Small intestine (tissue), 7 donors: ENCODE measurements at regions not wholly inside any gene's neighbourhood (a gene's known extent, or its start where the extent isn't known, plus 50 kb on each side); places are given as distances from the start of the nearest gene placed in this dataset.

ENCODE experiments used
- DNase-seq, 2 donors: peaks; one replicate each; pipeline versions ENCODE4 v3.0.0 to v3.0.0-alpha.2; 2013
- FAIRE-seq: peaks from 2 replicates; lab custom pipeline; 2012; peaks lifted over from hg19 to GRCh38; lab: Jason Lieb, UNC
- H3K27ac ChIP-seq, 3 donors: one replicate each; pipeline ENCODE4 v1.5.1; 2013; ENCODE audit warnings: low read length in 2 of 3, mild to moderate bottlenecking in 2 of 3, control low read depth in 1 of 3, inconsistent platforms in 1 of 3, low read depth in 1 of 3, moderate library complexity in 1 of 3
- H3K27me3 ChIP-seq, 3 donors: one replicate each; pipeline ENCODE4 v1.6.1; 2013; ENCODE audit warnings: low read length in 3 of 3, inconsistent platforms in 1 of 3; ENCODE audit not compliant: control insufficient read depth in 3 of 3, insufficient read depth in 3 of 3
- H3K36me3 ChIP-seq, 3 donors: one replicate each; pipeline ENCODE4 v1.6.1; 2013; ENCODE audit warnings: low read length in 3 of 3, inconsistent platforms in 1 of 3, low read depth in 1 of 3, mild to moderate bottlenecking in 1 of 3, moderate library complexity in 1 of 3; ENCODE audit not compliant: control insufficient read depth in 3 of 3, insufficient read depth in 2 of 3
- H3K4me1 ChIP-seq, 3 donors: one replicate each; pipeline ENCODE4 v1.6.1; 2013; ENCODE audit warnings: low read length in 2 of 3, inconsistent platforms in 1 of 3, low read depth in 1 of 3, mild to moderate bottlenecking in 1 of 3, moderate library complexity in 1 of 3; ENCODE audit not compliant: control insufficient read depth in 3 of 3, insufficient read depth in 2 of 3
- H3K4me3 ChIP-seq, 3 donors: one replicate each; pipeline ENCODE4 v1.5.1; 2013; ENCODE audit warnings: low read length in 3 of 3, control low read depth in 1 of 3, inconsistent platforms in 1 of 3, low read depth in 1 of 3, mild to moderate bottlenecking in 1 of 3, moderate library complexity in 1 of 3
- H3K9me3 ChIP-seq, 2 donors: one replicate each; pipeline ENCODE4 v1.6.1; 2013; ENCODE audit warnings: low read depth in 1 of 2, low read length in 1 of 2; ENCODE audit not compliant: control insufficient read depth in 2 of 2, insufficient read depth in 1 of 2
- WGBS, 3 donors: extraction: QIAGEN DNeasy Blood & Tissue Kit; methylation state at CpG; one replicate each; pipeline ENCODE4 v1.1.7; 2013; 5-methylcytosine and 5-hydroxymethylcytosine counted together
- donor health status: healthy with polysubstance abuse.
- donor health status: control.
- donor health status: control.
- donor health status: Bipolar disorder and iron deficiency.
- donor health status: healthy.

DNA sequence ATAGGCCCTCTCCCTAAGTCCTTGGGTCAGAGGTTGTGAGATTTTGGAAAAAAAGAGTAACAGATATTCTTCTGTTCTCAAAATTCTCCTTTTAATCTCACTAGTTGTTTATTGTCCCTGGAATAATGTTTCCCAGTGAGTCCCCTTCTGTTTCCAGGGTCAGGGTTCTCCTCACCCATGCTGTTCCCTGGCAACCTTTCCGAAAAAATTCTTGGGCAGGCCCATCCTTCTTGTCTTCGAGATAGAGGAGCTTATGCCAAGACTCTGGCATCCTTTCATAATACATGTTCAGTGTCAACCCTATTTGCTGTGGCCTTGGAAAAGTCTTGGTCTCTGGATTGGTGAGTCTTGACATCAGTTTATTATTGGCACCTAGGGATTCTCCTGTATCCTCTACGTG, 212.4 kb upstream of the FAR2 start:
- Histone ChIP-seq H3K9me3 (no peaks in the 10 kb centered on the region), H3K4me1 (no peaks in the 10 kb centered on the region), H3K4me3 (no peak overlapping the region), H3K27ac (no peak overlapping the region), H3K27me3 (no peaks in the 10 kb centered on the region), H3K36me3 (no peaks in the 10 kb centered on the region)
- WGBS, 3 donors: 40 to 63% (median 49%) methylated on average over 3 of the region's 3 CpGs
- FAIRE-seq (no peak), DNase-seq (no peak)

DNA sequence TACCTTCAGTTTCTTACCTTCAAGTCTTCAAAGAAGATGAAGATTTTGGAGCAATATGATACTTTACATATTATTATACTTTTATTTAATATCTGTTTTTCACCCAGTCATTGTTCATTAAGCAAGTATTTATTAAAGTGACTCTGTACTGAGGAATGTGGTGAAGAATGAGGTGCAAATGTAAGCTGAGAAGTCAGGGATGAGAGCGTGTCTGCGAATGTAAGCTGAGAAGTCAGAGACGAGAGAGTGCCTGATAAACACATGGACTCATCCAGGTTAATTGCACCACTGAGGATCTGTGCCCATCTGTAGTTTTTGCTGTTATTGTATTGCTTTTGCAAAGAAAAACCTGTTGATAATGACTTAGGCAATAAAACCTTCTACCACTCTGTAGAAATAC, 211.9 kb upstream of the FAR2 start:
- WGBS, 3 donors: 61 to 72% (median 69%) methylated on average over 3 of the region's 3 CpGs
- Histone ChIP-seq H3K4me1 (no peaks in the 10 kb centered on the region), H3K27me3 (no peaks in the 10 kb centered on the region), H3K36me3 (no peaks in the 10 kb centered on the region), H3K9me3 (no peaks in the 10 kb centered on the region), H3K27ac (no peak overlapping the region), H3K4me3 (no peak overlapping the region)
- FAIRE-seq (no peak), DNase-seq (no peak)

DNA sequence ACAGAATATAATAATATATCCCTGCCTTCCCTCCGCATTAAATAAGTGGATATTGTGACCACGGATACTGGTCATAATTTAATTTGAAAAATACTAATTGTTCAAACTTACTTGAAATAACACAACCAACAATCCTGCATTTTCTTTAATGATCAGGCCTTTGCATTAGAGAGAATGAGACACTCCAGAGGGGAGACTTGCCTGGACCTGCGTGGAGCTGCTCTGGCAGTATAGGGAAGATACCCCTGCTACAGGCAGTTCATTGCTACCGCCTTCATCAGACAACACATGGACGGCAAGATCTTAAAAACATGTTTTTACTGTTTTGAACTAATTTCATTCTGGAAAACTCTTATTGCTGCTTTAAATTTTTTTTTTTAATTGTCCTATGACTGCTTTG, 211.0 kb upstream of the FAR2 start:
- H3K4me1 ChIP-seq: no peaks in the 10 kb centered on the region
- no peaks in the 10 kb centered on the region for H3K9me3 ChIP-seq
- 90 to 94% (median 93%) methylated on average over 5 of the region's 5 CpGs for WGBS, 3 donors
- DNase-seq (no peak), FAIRE-seq (no peak)
- no peak overlapping the region for H3K4me3 ChIP-seq
- no peak overlapping the region for H3K27ac ChIP-seq
- H3K27me3 ChIP-seq: no peaks in the 10 kb centered on the region
- no peaks in the 10 kb centered on the region for H3K36me3 ChIP-seq

DNA sequence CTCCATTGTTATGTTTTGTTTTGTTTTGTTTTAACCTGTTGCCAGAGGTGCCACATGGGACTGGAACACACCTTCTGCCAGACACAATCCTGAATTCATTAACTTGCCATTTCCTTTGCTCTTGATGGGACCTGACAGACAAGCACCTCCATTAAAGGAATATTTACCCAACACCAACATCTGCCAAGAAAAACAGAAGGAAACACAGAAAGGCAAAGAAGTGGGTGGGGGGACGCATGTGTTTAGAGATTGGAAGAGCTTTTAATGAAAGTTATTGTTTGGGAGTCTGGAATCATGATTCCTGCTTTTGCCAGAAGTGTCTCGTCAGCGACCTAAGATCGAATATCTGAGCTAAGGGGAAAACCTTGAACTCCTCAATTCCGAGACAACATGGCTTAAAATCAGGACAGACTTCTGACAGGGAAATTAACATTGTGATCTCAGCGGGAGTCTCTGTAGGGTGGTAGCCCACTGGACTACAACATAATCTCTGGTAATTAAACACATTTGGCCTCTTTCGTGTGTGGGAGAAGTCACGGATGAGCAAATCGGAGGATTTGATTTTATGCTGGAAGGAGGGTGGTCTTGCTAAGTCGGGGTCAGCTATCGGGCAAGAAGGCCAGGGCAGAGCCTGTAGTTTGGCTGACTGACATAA, 210.4 kb upstream of the FAR2 start:
- H3K27me3 ChIP-seq: no peaks in the 10 kb centered on the region
- no peak for FAIRE-seq

DNA sequence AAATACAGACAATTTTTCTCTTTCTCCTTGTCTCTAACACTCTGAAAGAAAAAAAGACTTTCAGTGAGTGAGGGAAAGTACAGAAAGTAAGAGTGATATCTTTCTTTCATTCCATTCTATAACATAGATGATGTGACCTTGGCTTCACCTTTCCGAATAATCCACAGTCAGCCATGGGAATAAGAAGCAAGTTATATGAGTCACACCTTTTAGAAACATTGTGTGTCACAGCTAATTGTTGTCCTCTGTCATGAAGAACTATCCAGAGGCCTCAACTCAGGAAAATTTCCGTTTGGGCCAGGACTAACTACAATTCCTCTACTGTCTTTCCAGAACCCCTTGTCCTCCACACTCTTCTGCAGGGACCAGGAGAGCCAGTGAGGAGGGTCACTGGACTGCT, 209.7 kb upstream of the FAR2 start:
- Histone ChIP-seq H3K27me3 (no peaks in the 10 kb centered on the region), H3K36me3 (no peaks in the 10 kb centered on the region), H3K4me1 (no peaks in the 10 kb centered on the region), H3K27ac (no peak overlapping the region), H3K9me3 (no peaks in the 10 kb centered on the region), H3K4me3 (no peak overlapping the region)
- DNase-seq (no peak), FAIRE-seq (no peak)
- WGBS, 3 donors: 72 to 86% (median 74%) methylated on average over 2 of the region's 2 CpGs

More for the DNA sequence above, 210.4 kb upstream of the FAR2 start:
- WGBS, 3 donors: 71 to 86% (median 81%) methylated on average over 11 of the region's 11 CpGs
- Histone ChIP-seq H3K9me3 (no peaks in the 10 kb centered on the region), H3K36me3 (no peaks in the 10 kb centered on the region), H3K27ac (no peak overlapping the region), H3K4me1 (no peaks in the 10 kb centered on the region), H3K4me3 (no peak overlapping the region)
- no peak for DNase-seq

DNA sequence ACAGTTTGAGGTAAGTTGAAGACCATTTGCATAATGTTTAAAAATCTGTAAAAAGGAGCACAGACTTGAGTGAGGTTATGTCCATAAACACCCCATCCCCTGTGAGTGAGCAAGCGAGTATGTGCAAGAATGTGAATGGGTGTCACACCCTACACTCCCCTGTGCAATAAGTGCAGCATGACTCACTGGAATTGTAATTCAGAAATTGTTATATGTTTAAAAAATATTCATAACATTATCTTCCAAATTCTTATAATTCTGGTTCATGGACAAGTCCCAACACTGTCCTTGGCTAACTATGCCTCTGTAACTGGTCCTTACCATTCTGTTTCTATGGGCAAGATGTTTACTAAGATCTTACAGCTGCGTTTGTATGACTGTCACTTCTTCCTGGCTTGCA, 207.8 kb upstream of the FAR2 start:
- Histone ChIP-seq H3K4me1 (no peaks in the 10 kb centered on the region), H3K27me3 (no peaks in the 10 kb centered on the region), H3K4me3 (no peak overlapping the region), H3K9me3 (no peaks in the 10 kb centered on the region), H3K36me3 (no peaks in the 10 kb centered on the region), H3K27ac (no peak overlapping the region)
- FAIRE-seq (no peak), DNase-seq (no peak)
- WGBS, 3 donors: 64 to 73% (median 68%) methylated on average over 2 of the region's 2 CpGs

DNA sequence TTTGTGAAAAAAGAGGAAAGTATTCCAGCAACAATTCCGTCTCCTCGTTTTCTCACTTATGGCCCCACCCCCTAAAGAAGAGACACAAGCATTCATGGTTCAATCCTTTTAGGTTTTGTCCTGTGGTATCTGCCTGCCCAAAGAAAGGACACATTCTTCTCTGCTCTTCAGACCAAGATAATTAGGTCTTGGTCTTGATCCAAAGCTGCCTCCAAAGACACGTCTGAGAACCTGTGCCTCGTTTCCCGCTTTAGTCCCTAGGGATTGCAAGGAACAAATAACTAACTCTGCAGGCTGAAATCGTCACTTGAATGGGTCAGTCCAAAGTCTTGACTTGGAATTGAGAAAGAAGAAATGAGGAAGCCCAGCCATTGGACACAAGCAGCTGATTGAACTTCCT, 202.7 kb upstream of the FAR2 start:
- DNase-seq (no peak), FAIRE-seq (no peak)
- no peaks in the 10 kb centered on the region for H3K4me1 ChIP-seq
- H3K4me3 ChIP-seq: no peak overlapping the region
- no peaks in the 10 kb centered on the region for H3K27me3 ChIP-seq
- WGBS, 3 donors: 72 to 76% (median 75%) methylated on average over 6 of the region's 6 CpGs
- H3K36me3 ChIP-seq: no peaks in the 10 kb centered on the region
- no peak overlapping the region for H3K27ac ChIP-seq
- no peaks in the 10 kb centered on the region for H3K9me3 ChIP-seq

DNA sequence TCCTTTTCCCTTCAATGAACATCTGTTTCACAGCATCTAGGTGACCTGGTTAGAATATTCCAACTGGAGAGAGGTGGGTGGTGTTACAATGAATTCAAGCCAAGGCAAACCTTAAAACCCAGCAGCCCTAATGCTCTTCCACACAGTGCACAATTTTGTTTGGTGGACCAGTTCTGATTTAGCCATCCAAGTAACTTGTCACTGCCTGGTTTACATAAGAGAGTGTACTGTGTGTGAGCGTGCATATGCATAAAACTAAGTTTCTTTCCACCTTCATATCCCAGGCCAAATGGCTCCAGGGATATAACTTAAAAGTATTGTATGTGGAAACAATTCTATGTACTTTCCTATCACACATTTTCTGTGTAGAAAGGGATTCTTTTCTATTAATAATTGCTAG, 200.4 kb upstream of the FAR2 start:
- DNase-seq: no peak
- no peak for FAIRE-seq

DNA sequence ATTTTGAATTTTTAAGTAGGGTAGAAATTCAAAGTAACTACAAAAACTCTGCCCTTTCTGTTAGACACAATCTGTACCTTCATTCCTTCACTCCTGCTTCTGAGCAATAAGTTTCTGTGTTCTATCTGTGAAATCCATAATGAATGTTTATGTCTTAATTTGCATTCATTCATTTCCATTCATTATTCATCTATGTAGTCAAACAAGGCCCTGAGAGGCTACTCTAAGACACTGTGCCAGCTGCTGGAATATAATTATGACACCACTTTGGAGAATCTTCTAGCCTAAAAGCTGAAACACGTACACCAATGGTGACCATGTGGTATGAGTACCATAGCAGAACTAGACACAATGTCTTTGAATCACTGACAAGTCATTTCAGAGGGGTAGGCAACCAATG, 199.9 kb upstream of the FAR2 start:
- no peaks in the 10 kb centered on the region for H3K4me1 ChIP-seq
- H3K36me3 ChIP-seq: no peaks in the 10 kb centered on the region
- H3K27me3 ChIP-seq: no peaks in the 10 kb centered on the region
- H3K27ac ChIP-seq: no peak overlapping the region
- no peak overlapping the region for H3K4me3 ChIP-seq
- 75 to 88% (median 82%) methylated on average over 1 of the region's 1 CpG for WGBS, 3 donors
- no peaks in the 10 kb centered on the region for H3K9me3 ChIP-seq
- no peak for FAIRE-seq
- no peak for DNase-seq

More for the DNA sequence above, 200.4 kb upstream of the FAR2 start:
- WGBS, 3 donors: 78 to 92% (median 82%) methylated on average over 1 of the region's 1 CpG
- H3K9me3 ChIP-seq: no peaks in the 10 kb centered on the region
- H3K36me3 ChIP-seq: no peaks in the 10 kb centered on the region
- H3K4me1 ChIP-seq: no peaks in the 10 kb centered on the region
- H3K4me3 ChIP-seq: no peak overlapping the region
- no peak overlapping the region for H3K27ac ChIP-seq
- H3K27me3 ChIP-seq: no peaks in the 10 kb centered on the region
